ENCODE measurements at regions not wholly inside any gene's neighbourhood (a gene's known extent, or its start where the extent isn't known, plus 50 kb on each side); places are given as distances from the start of the nearest gene placed in this dataset.

DNA sequence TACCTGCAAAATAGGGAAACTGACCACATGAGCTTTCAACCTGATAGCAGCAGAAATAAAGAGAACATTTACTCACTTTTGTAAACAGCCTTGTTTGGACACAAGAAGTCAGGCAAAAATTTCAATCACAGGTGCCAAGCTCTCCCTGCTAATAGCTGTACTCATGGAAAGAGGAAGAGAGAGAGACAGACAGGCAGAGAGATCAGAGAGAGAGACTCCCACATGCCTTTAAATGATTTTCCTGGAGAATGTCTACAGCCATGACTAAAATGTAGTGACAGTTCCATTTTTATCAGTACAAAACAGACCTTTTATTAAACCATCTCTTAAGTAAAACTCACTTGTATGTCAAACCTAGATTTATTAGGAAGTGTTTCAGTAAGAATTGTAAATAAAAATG lies 752.9 kb downstream of the TRAM1L1 start:
- no peak overlapping the region for H3K4me3 ChIP-seq
- no peak for TF ChIP-seq POLR2A (IDR thresholded peaks at IDR 0.05)
- H3K27ac ChIP-seq, result no peak overlapping the region
- intact Hi-C loops (cut with DNase I), result no loop called here
- H3K4me1 ChIP-seq, result no peaks in the 10 kb centered on the region
- no peaks in the 10 kb centered on the region for H3K36me3 ChIP-seq
- H3K9me3 ChIP-seq, result no peaks in the 10 kb centered on the region
- no peaks in the 10 kb centered on the region for H3K27me3 ChIP-seq
- no peak for DNase-seq

DNA sequence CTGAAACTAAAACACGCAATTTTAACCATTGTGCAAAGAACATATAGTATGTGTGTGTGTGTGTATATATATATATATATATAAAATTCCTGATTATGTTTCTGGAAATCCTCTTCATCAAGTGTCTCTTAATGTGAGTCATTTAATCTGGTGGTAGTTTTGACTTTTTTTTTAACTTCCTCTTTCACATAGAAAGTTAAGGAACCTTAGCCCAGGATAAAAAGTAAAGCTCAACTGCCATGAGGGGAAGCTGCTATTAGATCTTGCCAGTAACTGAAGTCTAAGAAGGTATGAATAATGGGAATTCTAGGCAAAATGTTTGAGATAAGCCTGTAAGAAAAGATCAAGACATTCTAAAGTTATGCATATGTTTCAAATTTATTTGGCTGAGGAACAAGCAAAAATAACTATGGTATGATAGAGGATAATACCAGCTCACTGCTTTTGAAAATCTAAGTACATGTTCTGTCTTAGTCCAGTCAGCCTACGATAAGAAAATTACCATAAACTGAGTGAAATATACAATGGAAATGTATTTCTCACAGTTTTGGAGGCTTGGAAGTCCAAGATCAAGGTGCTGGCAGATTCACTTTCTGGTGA lies 757.0 kb downstream of the TRAM1L1 start:
- Histone ChIP-seq H3K27me3 (no peaks in the 10 kb centered on the region), H3K9me3 (no peaks in the 10 kb centered on the region), H3K27ac (no peak overlapping the region), H3K4me1 (no peaks in the 10 kb centered on the region), H3K36me3 (no peaks in the 10 kb centered on the region), H3K4me3 (no peak overlapping the region)
- intact Hi-C loops (cut with DNase I), result no loop called here
- DNase-seq, result no peak
- TF ChIP-seq, protein P1, sequence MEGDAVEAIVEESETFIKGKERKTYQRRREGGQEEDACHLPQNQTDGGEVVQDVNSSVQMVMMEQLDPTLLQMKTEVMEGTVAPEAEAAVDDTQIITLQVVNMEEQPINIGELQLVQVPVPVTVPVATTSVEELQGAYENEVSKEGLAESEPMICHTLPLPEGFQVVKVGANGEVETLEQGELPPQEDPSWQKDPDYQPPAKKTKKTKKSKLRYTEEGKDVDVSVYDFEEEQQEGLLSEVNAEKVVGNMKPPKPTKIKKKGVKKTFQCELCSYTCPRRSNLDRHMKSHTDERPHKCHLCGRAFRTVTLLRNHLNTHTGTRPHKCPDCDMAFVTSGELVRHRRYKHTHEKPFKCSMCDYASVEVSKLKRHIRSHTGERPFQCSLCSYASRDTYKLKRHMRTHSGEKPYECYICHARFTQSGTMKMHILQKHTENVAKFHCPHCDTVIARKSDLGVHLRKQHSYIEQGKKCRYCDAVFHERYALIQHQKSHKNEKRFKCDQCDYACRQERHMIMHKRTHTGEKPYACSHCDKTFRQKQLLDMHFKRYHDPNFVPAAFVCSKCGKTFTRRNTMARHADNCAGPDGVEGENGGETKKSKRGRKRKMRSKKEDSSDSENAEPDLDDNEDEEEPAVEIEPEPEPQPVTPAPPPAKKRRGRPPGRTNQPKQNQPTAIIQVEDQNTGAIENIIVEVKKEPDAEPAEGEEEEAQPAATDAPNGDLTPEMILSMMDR (IDR thresholded peaks at IDR 0.05), result no peak
- TF ChIP-seq EP300 (IDR thresholded peaks at IDR 0.05), result no peak
- no peak for TF ChIP-seq POLR2AphosphoS5 (IDR thresholded peaks at IDR 0.05)
- TF ChIP-seq POLR2A (IDR thresholded peaks at IDR 0.05), result no peak
- WGBS, 2 donors, result 81 to 93% methylated on average over 2 of the region's 2 CpGs

DNA sequence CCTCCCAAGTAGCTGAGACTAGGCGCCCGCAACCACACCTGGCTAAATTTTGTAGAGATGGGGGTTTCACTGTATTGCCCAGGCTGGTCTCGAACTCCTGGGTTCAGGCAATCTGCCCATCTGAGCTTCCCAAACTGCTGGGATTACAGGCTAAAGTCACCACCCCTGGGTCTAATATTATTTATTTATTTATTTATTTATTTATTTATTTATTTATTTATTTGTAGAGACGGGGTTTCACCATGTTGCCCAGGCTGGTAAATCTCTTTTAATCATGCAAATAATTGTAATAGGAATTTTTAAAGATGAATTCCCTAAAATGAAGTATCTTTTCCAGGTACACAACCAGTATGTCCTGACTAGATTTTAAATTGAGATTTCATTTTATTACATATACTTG lies 761.8 kb downstream of the TRAM1L1 start:
- no peak for DNase-seq
- H3K36me3 ChIP-seq, result no peaks in the 10 kb centered on the region
- H3K9me3 ChIP-seq, result no peaks in the 10 kb centered on the region
- TF ChIP-seq POLR2A (IDR thresholded peaks at IDR 0.05) (no peak), EP300 (IDR thresholded peaks at IDR 0.05) (no peak), POLR2AphosphoS5 (IDR thresholded peaks at IDR 0.05) (no peak)
- TF ChIP-seq, protein P1 (IDR thresholded peaks at IDR 0.05), result no peak
- H3K27me3 ChIP-seq, result no peaks in the 10 kb centered on the region
- intact Hi-C loops (cut with DNase I), result no loop called here
- no peak overlapping the region for H3K27ac ChIP-seq
- H3K4me3 ChIP-seq, result no peak overlapping the region
- H3K4me1 ChIP-seq, result no peaks in the 10 kb centered on the region
- WGBS, 2 donors, result 84 to 92% methylated on average over 4 of the region's 4 CpGs

DNA sequence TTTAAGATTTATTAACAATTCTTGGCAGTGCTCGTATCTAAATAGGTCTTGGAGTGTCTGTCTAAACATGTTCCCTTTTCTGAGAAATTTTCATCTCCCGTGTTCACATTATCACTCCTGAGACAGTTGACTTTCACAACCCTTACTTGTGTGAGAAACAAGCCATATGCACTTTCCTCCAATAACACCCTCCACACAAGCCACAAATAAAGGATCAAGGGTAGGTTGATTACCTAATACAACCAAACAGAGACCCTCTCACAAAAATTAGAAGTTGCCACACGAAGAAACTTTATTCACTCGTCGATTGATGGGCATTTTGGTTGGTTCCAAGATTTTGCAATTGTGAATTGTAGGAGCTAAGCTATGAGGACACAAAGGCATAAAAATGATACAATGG lies 763.9 kb downstream of the TRAM1L1 start:
- intact Hi-C loops (cut with DNase I), result no loop called here

DNA sequence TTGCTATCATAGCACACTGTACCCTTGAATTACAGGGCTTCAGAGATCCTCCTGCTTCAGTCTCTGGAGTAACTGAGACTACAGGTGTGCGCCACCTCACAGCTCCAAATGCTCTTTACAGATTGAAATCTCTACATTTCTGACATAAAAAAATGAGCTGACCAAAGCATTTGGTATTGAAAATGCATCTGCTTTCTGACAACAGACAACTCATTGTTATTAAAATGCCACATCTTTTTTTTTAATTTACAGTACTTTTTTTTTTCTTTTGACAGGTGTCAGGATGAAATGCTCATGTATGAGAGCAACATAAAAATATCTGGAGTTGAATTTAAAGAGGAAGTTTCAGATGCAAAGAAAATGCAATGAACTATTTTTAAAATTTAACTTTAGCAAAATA lies 764.5 kb downstream of the TRAM1L1 start:
- Histone ChIP-seq H3K36me3 (no peaks in the 10 kb centered on the region), H3K4me1 (no peaks in the 10 kb centered on the region), H3K4me3 (no peak overlapping the region), H3K9me3 (no peaks in the 10 kb centered on the region), H3K27ac (no peak overlapping the region), H3K27me3 (no peaks in the 10 kb centered on the region)
- intact Hi-C loops (cut with DNase I), result no loop called here
- WGBS, 2 donors, result 92 to 94% methylated on average over 1 of the region's 1 CpG
- no peak for DNase-seq
- TF ChIP-seq POLR2AphosphoS5 (IDR thresholded peaks at IDR 0.05), result no peak
- no peak for TF ChIP-seq POLR2A (IDR thresholded peaks at IDR 0.05)
- TF ChIP-seq EP300 (IDR thresholded peaks at IDR 0.05), result no peak
- TF ChIP-seq, protein P1 (IDR thresholded peaks at IDR 0.05), result no peak

More for the DNA sequence above, 763.9 kb downstream of the TRAM1L1 start:
- DNase-seq, result no peak
- 82 to 91% methylated on average over 5 of the region's 5 CpGs for WGBS, 2 donors
- Histone ChIP-seq H3K9me3 (no peaks in the 10 kb centered on the region), H3K4me3 (no peak overlapping the region), H3K4me1 (no peaks in the 10 kb centered on the region), H3K36me3 (no peaks in the 10 kb centered on the region), H3K27me3 (no peaks in the 10 kb centered on the region), H3K27ac (no peak overlapping the region)
- no peak for TF ChIP-seq POLR2A (IDR thresholded peaks at IDR 0.05)

DNA sequence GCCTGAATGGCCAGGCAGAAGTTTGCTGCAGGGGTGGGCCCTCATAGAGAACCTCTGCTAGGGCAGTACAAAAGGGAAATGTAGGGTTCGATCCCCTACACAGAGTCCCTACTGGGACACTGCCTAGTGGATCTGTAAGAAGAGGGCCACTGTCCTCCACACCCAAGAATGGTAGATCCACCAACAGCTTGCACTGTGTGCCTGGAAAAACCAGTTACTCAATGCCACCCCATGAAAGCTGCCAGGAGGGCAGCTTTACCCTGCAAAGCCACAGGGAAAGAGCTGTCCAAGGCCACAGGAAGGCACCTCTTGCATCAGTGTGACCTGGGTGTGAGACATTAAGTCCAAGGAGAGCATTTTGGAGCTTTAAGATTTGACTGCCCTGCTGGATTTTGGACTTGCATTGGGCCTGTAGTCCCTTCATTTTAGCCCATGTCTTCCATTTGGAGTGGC lies 781.6 kb downstream of the TRAM1L1 start:
- Histone ChIP-seq H3K36me3 (no peaks in the 10 kb centered on the region), H3K27ac (no peak overlapping the region), H3K27me3 (no peaks in the 10 kb centered on the region), H3K4me1 (no peaks in the 10 kb centered on the region), H3K9me3 (no peaks in the 10 kb centered on the region), H3K4me3 (no peak overlapping the region)
- DNase-seq, result no peak
- no peak for TF ChIP-seq POLR2A (IDR thresholded peaks at IDR 0.05)
- TF ChIP-seq EP300 (IDR thresholded peaks at IDR 0.05), result no peak
- TF ChIP-seq, protein P1 (IDR thresholded peaks at IDR 0.05), result no peak
- no peak for TF ChIP-seq POLR2AphosphoS5 (IDR thresholded peaks at IDR 0.05)
- intact Hi-C loops (cut with DNase I), result no loop called here
- WGBS, 2 donors, result 81 to 89% methylated on average over 1 of the region's 1 CpG

Measured in sigmoid colon (tissue), 6 donors.